Activated CD8-positive, alpha-beta memory T cell treated with anti-CD3 and anti-CD28 coated beads for 48 hours (primary cell): ENCODE measurements at regions not wholly inside any gene's neighbourhood (a gene's known extent, or its start where the extent isn't known, plus 50 kb on each side); places are given as distances from the start of the nearest gene placed in this dataset.

Source experiments
- DNase-seq, 3 experiments: peaks; one replicate each; pipeline ENCODE4 v3.0.0-alpha.2; 2020; ENCODE audit warnings: low read depth in 2 of 3, low spot score in 2 of 3

DNA sequence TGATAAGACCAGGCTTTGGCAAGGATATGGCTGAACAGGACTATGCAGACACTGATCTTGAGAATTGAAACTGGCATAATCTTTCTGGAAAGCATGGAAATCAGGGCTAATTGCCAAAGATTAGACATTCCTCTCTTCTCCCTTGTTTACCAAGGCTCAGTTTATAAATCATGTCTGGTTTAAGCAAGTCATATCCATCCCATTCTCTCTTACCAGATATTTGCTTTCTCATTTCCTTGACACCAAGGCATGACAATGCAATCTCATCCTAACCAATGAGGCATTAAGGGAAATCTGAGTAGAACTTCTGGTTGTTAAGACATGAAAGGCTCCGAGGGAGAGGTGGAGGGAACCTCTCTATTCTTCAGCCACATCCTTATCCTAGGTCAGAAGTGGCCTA is 110.3 kb upstream of the CEP85L start:
- DNase-seq = no peak

GRCh38 chr6:118758946-118759345 is 107.6 kb upstream of the CEP85L start:
- DNase-seq = no peak

- DNase-seq = no peak
These were observed 104.7 kb upstream of the CEP85L start for GRCh38 chr6:118755941-118756646.

DNA sequence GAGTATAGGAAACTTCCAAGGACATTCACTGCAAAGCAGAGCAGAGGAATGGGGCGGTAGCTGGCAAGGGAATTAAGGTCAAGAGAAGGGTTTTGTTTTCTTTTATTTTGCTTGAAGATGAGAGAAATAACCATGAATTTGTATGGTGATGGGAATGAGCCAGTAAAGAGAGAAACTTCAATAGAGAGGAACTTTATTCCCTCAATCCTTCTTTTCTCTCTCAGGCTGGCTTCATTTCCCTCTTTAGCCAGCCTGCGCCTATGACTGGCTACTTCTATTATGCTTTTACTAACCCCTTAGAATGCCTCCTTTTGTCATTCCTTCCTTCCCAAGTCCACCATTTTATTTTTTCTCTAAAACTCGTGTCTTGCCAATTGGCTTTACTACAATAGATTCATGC is 101.4 kb upstream of the CEP85L start:
- no peak for DNase-seq

GRCh38 chr6:118751072-118751471 is 99.7 kb upstream of the CEP85L start:
- DNase-seq = no peak

GRCh38 chr6:118750143-118750542 is 98.8 kb upstream of the CEP85L start:
- DNase-seq = no peak

- DNase-seq = no peak
These were observed 97.1 kb upstream of the CEP85L start for GRCh38 chr6:118748311-118749062.

DNA sequence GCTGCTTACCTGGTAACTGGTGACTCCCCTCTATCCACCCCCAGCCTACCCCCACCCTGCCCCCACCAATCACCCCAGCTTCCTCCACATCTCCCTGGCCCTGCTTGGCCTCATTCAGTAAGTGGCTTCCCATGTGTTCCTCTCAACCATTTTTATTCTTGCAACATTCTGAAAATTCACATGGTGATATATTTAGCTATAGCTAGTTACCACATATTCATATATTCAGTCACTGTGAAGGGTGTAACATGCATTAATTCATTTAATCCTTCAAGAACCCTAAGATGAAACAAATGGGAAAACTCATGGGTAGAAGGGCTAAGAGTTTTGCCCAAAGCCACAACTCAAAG is 95.4 kb upstream of the CEP85L start:
- DNase-seq = no peak

DNA sequence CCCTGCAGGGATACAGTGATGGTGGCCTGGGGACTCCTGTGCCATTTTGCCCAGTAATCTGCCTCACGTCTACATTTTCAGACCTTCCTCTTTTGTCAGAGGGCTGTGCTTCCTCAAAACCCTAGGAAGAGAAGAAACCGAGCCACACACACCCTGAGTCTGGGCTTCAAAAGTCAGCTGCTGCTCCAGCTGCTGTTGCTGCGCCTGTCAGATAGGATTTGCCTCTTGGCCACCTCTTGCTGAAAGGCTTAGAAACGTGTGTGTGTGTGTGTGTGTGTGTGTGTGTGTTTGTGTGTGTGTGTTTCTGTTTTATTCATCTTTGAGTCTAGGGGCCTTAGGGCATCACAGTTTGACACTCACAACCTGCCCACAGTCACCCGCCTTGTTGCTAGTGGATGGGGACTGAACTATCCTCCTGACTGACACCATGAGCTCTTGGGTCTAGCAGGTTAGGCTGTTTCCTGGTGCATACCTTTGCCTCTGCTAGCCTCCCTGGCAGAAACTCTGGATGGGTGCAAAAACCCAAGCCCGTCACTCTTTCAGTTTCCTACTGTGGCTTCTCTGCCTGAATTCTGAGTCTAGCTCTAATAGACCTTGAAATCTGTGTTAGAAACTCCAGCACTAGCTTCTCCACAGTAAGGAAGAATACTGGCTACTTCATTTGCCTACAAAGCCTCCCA is 94.9 kb upstream of the CEP85L start:
- no peak for DNase-seq

GRCh38 chr6:118745156-118745555 is 93.8 kb upstream of the CEP85L start:
- DNase-seq = no peak

DNA sequence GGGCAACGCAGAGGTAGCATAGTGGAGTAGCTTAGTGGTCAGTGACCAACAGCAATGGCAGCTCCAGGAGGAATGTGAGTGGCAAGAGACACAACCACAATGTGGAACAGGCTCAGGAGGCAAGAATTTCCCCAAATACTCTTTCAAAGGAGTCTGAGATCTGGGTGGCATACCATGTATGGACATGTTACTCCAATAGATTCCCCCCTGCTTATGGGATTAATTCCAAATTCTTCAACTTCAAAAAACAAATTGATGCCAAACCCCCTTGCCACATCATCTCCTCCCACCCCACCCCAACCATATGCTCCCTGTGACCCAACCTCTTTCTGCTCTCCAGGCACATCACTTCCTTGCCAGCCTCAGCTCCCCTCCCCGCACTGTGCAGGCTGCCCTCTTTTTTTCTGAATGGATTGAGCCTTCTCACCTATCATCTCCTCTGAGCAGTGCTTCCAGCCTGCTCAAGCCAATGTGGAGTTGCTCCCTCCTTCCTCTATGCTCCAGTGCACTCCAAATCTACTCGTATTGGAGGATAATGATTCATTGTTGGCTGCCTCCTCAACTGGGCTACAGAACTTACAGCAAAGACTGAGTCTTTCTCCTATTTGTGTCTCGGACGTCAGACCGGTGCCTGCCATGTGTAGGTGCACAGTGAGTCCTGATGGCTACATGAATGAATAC is 93.0 kb upstream of the CEP85L start:
- no peak for DNase-seq

DNA sequence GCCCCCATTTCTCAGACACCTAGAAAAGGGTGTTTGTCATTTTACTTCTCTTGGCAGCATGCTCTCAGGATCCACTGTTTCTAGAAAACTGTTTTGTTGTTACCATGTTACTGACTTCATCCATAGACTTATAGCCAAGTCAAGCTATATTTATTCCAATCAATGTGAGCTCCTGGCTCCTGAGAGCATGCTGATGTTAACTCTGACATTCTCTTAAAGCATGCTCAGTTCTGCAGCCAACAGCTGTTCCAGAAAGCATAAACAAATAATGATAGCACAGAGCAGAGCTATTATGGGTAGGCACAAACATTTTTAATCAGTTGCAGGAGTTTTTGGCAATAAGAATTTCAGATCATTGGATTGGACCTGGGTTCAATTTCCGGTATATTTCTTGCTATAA is 92.4 kb upstream of the CEP85L start:
- DNase-seq = no peak

DNA sequence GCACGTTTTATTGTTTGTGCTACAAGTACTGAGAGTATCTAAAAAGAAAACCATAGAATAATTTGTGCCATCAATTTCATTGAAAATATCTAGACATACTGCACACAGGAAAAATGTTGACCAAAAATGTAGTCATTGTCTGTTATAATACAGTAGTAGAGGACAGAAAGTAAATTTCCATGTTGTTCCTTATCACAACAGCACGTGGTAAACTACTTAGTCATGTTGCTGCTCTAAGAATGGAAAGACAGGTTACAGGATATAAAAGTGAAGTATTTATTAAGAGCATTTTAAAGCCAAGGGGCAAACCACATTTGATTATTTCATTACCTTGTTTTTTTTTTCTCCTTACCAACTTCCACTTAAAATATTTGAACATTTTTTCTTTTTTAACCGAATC is 89.0 kb upstream of the CEP85L start:
- no peak for DNase-seq

- DNase-seq = no peak
These were observed 88.4 kb upstream of the CEP85L start for GRCh38 chr6:118739696-118740353.

DNA sequence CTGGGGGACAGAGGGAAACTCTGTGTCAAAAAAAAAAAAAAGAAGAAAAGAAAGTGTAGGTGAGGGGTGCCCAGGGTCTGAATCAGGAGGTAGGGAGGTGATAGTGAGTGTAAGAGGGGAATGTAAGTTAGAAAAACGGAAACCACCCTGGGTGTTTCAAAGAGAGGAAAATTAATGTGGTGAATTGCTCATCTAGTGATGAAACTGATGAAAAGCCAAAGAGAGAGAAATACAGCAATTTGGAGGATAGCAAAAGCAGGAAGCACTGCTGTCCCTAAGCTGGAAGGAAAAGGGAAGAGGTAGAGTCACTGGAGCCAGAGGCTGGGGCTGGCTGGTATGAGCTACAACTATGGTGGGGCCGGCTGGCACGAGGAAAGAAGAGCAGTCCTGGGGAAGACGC is 85.0 kb upstream of the CEP85L start:
- DNase-seq = no peak

- no peak for DNase-seq
These were observed 83.9 kb upstream of the CEP85L start for GRCh38 chr6:118735320-118735719.

- DNase-seq = peak in 2 of 3 experiments; percentile 43 to 57
These were observed 74.6 kb upstream of the CEP85L start for GRCh38 chr6:118725944-118726343.

DNA sequence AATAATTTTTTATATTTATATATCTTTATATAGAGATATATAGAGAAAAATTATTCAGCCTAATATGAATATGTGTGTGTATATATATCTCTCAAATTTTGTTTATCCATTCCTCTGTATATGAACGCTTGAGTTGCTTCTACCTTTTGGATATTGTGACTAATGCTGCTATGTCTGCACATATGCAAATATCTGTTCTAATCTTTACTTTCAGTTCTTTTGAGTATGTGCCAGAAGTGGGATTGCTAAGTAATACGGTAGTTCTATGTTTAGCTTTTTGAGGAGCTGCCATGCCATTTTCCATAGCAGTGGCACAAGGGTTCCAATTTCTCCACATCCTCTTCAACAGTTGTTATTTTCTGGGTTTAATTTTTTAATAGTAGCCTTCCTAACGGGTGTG is 72.8 kb upstream of the CEP85L start:
- DNase-seq = no peak

DNA sequence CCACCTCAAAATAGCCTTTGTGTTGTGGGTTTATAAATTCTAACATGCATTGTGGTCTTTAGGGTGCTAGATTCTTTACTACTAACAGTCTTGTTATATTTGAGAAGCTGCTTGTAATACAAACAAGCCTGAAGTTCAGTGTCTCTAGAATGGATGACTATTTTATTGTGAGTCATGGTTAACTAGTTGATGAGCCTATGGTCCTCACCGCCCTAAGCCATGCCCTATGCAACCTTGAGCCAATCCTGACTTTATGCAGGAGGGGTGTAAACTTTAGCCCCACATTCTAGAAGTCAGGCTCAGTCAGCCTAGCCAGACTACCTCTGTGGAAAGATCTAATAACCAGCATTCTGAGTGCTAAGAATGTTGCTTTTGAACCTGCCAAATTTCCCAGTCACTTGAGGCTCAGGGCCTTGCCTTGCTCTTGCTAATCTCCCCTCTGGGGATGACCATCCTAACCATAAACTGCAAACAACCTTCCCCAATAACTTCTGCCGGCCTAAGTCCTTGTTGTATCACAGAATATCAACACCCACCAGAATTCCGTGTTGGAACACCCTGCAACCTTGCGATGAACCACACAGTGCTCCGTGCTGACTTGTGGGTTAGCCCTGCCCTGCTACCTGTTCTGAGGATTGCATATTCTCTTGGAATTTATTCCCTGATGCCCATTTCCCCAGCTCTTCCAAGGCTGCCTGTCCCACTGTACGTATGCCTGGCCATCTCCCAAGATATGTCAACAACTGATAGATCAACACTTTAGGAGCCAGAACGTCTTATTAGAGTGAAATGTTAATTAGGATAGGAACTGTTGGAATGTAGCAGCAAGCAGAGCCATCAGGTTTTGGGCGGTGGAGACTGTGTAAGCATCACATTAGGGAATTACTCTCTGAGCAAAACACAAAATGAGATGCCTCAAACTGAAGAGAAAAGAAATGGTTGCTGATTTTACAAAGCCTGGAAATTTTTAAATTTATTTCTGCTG is 71.7 kb upstream of the CEP85L start:
- DNase-seq = no peak

DNA sequence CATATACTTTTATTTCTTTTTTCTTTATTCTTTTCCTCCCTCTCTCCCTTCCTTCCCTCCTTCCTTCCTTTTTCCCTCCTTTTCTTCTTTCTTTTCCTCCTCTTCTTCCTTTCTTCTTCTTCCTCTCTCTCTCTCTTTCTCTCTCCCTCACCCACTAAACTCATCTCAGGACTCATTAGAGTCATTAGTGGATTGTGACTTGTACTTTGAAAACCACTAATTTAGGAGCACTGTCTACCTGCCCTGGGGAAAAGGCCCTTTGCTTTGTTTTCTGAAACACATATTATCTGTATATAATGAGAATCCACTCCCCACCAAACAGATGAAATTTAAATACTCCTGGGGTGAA is 68.7 kb upstream of the CEP85L start:
- no peak for DNase-seq
